Keratinocyte (primary cell): ENCODE measurements at regions not wholly inside any gene's neighbourhood (a gene's known extent, or its start where the extent isn't known, plus 50 kb on each side); places are given as distances from the start of the nearest gene placed in this dataset.

Experiments
- CTCF ChIP-seq, 3 experiments: IDR thresholded peaks in 1 of 3; conservative IDR thresholded peaks in 1 of 3; optimal IDR thresholded peaks in 1 of 3; 2 replicates in 2 of 3; 3 replicates in 1 of 3; pipeline versions ENCODE3 to v1.5.1; 2011; ENCODE audit warnings: low read length in 3 of 3, mild to moderate bottlenecking in 3 of 3, moderate library complexity in 2 of 3, control low read depth in 1 of 3, inconsistent platforms in 1 of 3; ENCODE audit not compliant: insufficient read depth in 2 of 3; ENCODE audit errors: extremely low read depth in 1 of 3
- EZH2 ChIP-seq: IDR thresholded peaks from one replicate; pipeline ENCODE4 v1.6.1; 2012; ENCODE audit warnings: inconsistent platforms, mild to moderate bottlenecking, low read length, moderate library complexity

GRCh38 chrX:112931900-112932299 is 91.3 kb upstream of the AMOT start:
- TF ChIP-seq CTCF (optimal IDR thresholded peaks at IDR 0.05 in 1 of 3, IDR thresholded peaks at IDR 0.05 in 1 of 3, conservative IDR thresholded peaks at IDR 0.05 in 1 of 3; ENCODE audit: extremely low read depth in 1 of 3, insufficient read depth in 2 of 3, low read length in 3 of 3) (no peak), EZH2 (no peak)
